HG03066 (cell line): ENCODE measurements at regions not wholly inside any gene's neighbourhood (a gene's known extent, or its start where the extent isn't known, plus 50 kb on each side); places are given as distances from the start of the nearest gene placed in this dataset.
"Not testable (repeated sequence)": the region's sequence is repeated elsewhere in the genome, so short reads cannot be mapped to it uniquely, and the experiment has no call there.

Experiments used
- ATAC-seq: cut with Tn5 transposase; IDR thresholded peaks from one replicate; pipeline ENCODE4 v1.9.1; 2021; ENCODE audit warnings: low read depth; ENCODE audit not compliant: unreplicated experiment

DNA sequence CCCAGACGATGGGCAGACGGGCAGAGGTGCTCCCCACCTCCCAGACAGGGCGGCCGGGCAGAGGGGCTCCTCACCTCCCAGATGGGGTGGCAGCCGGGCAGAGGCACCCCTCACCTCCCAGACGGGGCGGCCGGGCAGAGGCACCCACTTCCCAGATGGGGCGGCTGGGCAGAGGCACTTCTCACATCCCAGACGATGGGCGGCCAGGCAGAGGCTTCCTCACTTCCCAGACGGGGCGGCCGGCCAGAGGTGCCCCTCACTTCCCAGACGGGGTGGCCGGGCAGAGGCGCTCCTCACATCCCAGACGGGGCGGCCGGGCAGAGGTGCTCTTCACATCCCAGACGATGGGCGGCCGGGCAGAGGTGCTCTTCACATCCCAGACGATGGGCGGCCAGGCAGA, 96.6 kb downstream of the ABCC12 start:
- not testable (repeated sequence) for ATAC-seq

GRCh38 chr16:48057048-48057447, 98.7 kb downstream of the ABCC12 start:
- no peak for ATAC-seq

- no peak for ATAC-seq
Measured at GRCh38 chr16:48054881-48055601, 100.8 kb downstream of the ABCC12 start.

- no peak for ATAC-seq
Measured at GRCh38 chr16:48053418-48053745, 102.4 kb downstream of the ABCC12 start.

DNA sequence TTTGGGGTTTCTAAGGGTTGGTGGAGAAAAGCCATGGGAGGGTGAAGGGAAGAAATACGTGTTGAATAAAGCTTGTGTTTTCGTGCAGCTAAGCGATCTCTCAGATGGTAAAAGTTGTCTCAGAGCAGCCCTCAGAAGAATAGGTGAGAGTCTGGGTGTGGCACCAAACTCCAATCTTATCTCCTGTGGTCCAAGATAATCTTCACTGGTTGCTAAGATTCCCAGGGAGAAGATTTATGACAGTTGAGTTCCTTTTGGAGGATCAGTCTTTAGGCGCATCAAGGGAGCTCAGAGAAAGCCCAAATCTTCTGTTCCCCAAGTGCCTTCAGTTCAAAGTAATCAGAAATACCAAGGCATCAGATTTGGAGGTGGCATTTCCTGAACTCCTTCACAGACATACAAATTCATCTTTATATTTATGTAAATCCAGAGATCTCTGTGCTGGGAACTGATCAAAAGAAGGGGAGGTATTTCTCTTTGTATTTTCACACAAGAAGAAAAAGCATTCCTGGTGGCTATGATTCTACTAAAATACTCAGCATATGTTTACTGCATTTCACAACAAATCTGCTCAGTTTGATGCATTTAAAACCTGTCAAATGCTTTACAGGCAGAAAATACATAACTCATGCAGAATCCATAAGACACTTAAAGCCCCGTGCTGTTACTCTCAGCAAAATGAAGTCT, 102.9 kb downstream of the ABCC12 start:
- ATAC-seq = no peak

GRCh38 chr16:48050871-48051270, 104.9 kb downstream of the ABCC12 start:
- no peak for ATAC-seq

GRCh38 chr16:48049847-48050246, 105.9 kb downstream of the ABCC12 start:
- no peak for ATAC-seq

DNA sequence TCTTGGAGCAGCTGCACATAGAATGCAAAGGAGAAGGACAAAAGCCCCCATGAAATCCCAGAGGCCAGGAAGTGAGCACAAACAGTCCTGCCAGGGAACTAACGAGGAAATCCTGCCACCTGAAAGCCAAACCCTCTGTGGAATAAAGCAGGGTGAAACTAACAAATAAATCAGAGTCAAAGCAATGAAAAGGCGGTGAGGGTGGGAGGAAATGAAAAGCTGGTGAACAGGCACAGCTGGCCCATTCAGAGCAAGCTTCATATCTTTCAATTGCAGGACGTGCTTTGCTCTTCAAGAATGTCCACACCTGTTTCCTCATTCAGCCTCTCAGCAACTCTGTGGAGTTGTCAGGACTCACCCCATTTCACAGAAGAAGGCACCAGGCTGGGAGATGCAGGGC, 108.1 kb downstream of the ABCC12 start:
- no peak for ATAC-seq

GRCh38 chr16:48047241-48047640, 108.6 kb downstream of the ABCC12 start:
- ATAC-seq = no peak

- no peak for ATAC-seq
Measured at GRCh38 chr16:48044117-48044516, 111.7 kb downstream of the ABCC12 start.

DNA sequence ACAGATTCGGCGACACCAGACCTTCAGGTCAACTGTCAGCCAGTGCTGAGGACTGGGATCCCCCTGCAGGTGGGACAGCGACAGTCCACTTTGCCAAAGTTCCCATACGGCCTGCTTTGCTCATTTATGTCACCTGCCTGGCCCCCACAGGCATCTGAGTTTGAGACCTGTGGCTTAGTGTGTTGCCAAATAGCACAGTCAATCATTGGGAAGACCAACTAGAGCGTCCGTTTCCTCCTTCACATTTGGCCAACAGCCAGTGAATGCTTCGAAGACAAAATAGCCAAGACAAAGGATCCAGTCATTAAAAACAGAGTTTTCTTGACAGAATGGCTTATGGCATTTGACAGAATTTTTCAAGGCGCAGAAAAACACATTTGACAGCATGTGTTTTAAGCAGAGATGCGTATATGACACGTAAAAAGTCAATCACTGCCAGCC, 113.8 kb downstream of the ABCC12 start:
- ATAC-seq = no peak

DNA sequence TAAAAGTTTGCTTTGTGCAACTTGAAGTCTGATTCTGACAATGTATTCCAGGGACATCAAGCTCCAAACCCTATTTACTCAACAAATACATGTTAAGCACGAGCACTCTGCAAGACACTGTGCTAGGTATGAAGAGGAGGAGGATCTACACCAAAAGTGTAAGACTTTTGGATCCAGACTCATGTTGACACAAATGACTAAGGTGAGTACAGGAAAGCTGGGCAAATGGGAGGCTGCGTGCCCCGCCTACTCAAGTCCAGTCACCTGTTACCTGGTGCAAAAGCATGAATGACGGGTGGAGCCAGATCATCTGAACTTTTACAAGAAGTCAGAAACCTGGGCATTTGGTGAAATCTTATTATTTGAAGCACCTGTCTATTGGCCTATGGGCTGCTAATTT, 120.7 kb downstream of the ABCC12 start:
- ATAC-seq = no peak

- no peak for ATAC-seq
Measured at GRCh38 chr16:48030926-48031325, 124.9 kb downstream of the ABCC12 start.

DNA sequence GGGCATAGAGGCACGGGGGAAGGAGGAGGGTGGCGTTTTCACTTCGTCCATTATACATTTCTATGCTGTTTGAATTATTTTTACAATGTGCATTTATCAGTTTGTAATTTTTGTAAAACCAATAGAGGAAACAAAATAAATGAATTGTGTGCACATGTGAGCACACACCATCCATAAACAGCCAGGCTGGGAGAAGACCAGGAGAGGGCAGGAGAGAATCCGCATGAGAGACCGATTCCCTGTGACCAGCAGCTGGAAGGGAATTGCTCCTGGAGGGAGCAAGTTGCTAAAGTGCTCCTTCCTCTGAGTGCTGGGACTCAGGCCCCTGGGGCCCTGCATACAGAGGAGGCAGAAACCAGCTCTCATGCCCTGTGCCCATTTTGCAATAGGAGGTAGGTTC, 126.0 kb downstream of the ABCC12 start:
- ATAC-seq = no peak

GRCh38 chr16:48025359-48025758, 130.4 kb downstream of the ABCC12 start:
- ATAC-seq = no peak

- ATAC-seq = no peak
Measured at GRCh38 chr16:48024042-48024441, 131.8 kb downstream of the ABCC12 start.

- no peak for ATAC-seq
Measured at GRCh38 chr16:48022496-48022895, 133.3 kb downstream of the ABCC12 start.

DNA sequence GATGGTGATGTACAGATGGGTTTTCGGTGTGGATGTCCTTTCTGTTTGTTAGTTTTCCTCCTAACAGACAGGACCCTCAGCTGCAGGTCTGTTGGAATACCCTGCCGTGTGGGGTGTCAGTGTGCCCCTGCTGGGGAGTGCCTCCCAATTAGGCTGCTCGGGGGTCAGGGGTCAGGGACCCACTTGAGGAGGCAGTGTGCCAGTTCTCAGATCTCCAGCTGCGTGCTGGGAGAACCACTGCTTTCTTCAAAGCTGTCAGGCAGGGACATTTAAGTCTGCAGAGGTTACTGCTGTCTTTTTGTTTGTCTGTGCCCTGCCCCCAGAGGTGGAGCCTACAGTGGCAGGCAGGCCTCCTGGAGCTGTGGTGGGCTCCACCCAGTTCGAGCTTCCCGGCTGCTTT, 135.2 kb downstream of the ABCC12 start:
- ATAC-seq = not testable (repeated sequence)

GRCh38 chr16:48014349-48015135, 141.3 kb downstream of the ABCC12 start:
- no peak for ATAC-seq

GRCh38 chr16:48013491-48013901, 142.3 kb downstream of the ABCC12 start:
- no peak for ATAC-seq

- no peak for ATAC-seq
Measured at GRCh38 chr16:48011878-48012658, 143.7 kb downstream of the ABCC12 start.
